ENCODE measurements at regions not wholly inside any gene's neighbourhood (a gene's known extent, or its start where the extent isn't known, plus 50 kb on each side); places are given as distances from the start of the nearest gene placed in this dataset.

GRCh38 chr6:76708641-76709331 is 636.3 kb upstream of the IMPG1 start:
- H3K4me1 ChIP-seq (ENCODE audit: control insufficient read depth in 3 of 3, insufficient read depth in 2 of 3, low read depth in 1 of 3, low read length in 2 of 3) = no peaks in the 10 kb centered on the region
- no peak overlapping the region for H3K4me3 ChIP-seq (ENCODE audit: low read depth in 1 of 3, low read length in 3 of 3)
- DNase-seq (no peak), FAIRE-seq (no peak)
- 86 to 88% (median 87%) methylated on average over 5 of the region's 5 CpGs for WGBS, 3 donors
- no peaks in the 10 kb centered on the region for H3K9me3 ChIP-seq (ENCODE audit: control insufficient read depth in 2 of 2, insufficient read depth in 1 of 2, low read depth in 1 of 2, low read length in 1 of 2)
- H3K27ac ChIP-seq (ENCODE audit: low read depth in 1 of 3, low read length in 2 of 3) = no peak overlapping the region
- H3K36me3 ChIP-seq (ENCODE audit: control insufficient read depth in 3 of 3, insufficient read depth in 2 of 3, low read depth in 1 of 3, low read length in 3 of 3) = no peaks in the 10 kb centered on the region
- H3K27me3 ChIP-seq (ENCODE audit: control insufficient read depth in 3 of 3, insufficient read depth in 3 of 3, low read length in 3 of 3) = no peaks in the 10 kb centered on the region

- H3K4me1 ChIP-seq (ENCODE audit: control insufficient read depth in 3 of 3, insufficient read depth in 2 of 3, low read depth in 1 of 3, low read length in 2 of 3) = no peaks in the 10 kb centered on the region
- FAIRE-seq (no peak), DNase-seq (peak in 1 of 2 donors; percentile 25)
- H3K9me3 ChIP-seq (ENCODE audit: control insufficient read depth in 2 of 2, insufficient read depth in 1 of 2, low read depth in 1 of 2, low read length in 1 of 2) = no peaks in the 10 kb centered on the region
- H3K4me3 ChIP-seq (ENCODE audit: low read depth in 1 of 3, low read length in 3 of 3) = no peak overlapping the region
- no peak overlapping the region for H3K27ac ChIP-seq (ENCODE audit: low read depth in 1 of 3, low read length in 2 of 3)
- H3K27me3 ChIP-seq (ENCODE audit: control insufficient read depth in 3 of 3, insufficient read depth in 3 of 3, low read length in 3 of 3) = no peaks in the 10 kb centered on the region
- no peaks in the 10 kb centered on the region for H3K36me3 ChIP-seq (ENCODE audit: control insufficient read depth in 3 of 3, insufficient read depth in 2 of 3, low read depth in 1 of 3, low read length in 3 of 3)
Observed at GRCh38 chr6:76707630-76708029, 635.2 kb upstream of the IMPG1 start.

- no peaks in the 10 kb centered on the region for H3K9me3 ChIP-seq (ENCODE audit: control insufficient read depth in 2 of 2, insufficient read depth in 1 of 2, low read depth in 1 of 2, low read length in 1 of 2)
- no peaks in the 10 kb centered on the region for H3K4me1 ChIP-seq (ENCODE audit: control insufficient read depth in 3 of 3, insufficient read depth in 2 of 3, low read depth in 1 of 3, low read length in 2 of 3)
- FAIRE-seq (no peak), DNase-seq (no peak)
- no peaks in the 10 kb centered on the region for H3K36me3 ChIP-seq (ENCODE audit: control insufficient read depth in 3 of 3, insufficient read depth in 2 of 3, low read depth in 1 of 3, low read length in 3 of 3)
- H3K27ac ChIP-seq (ENCODE audit: low read depth in 1 of 3, low read length in 2 of 3) = no peak overlapping the region
- H3K27me3 ChIP-seq (ENCODE audit: control insufficient read depth in 3 of 3, insufficient read depth in 3 of 3, low read length in 3 of 3) = no peaks in the 10 kb centered on the region
- H3K4me3 ChIP-seq (ENCODE audit: low read depth in 1 of 3, low read length in 3 of 3) = no peak overlapping the region
- 50 to 74% (median 65%) methylated on average over 1 of the region's 1 CpG for WGBS, 3 donors
Observed at GRCh38 chr6:76706631-76707030, 634.2 kb upstream of the IMPG1 start.

GRCh38 chr6:76706086-76706485 is 633.6 kb upstream of the IMPG1 start:
- Histone ChIP-seq H3K4me3 (ENCODE audit: low read depth in 1 of 3, low read length in 3 of 3) (no peak overlapping the region), H3K36me3 (ENCODE audit: control insufficient read depth in 3 of 3, insufficient read depth in 2 of 3, low read depth in 1 of 3, low read length in 3 of 3) (no peaks in the 10 kb centered on the region), H3K4me1 (ENCODE audit: control insufficient read depth in 3 of 3, insufficient read depth in 2 of 3, low read depth in 1 of 3, low read length in 2 of 3) (no peaks in the 10 kb centered on the region), H3K27me3 (ENCODE audit: control insufficient read depth in 3 of 3, insufficient read depth in 3 of 3, low read length in 3 of 3) (no peaks in the 10 kb centered on the region), H3K9me3 (ENCODE audit: control insufficient read depth in 2 of 2, insufficient read depth in 1 of 2, low read depth in 1 of 2, low read length in 1 of 2) (no peaks in the 10 kb centered on the region), H3K27ac (ENCODE audit: low read depth in 1 of 3, low read length in 2 of 3) (no peak overlapping the region)
- FAIRE-seq (no peak), DNase-seq (no peak)
- WGBS, 3 donors = 69 to 84% (median 75%) methylated on average over 2 of the region's 2 CpGs

- 84 to 94% (median 86%) methylated on average over 1 of the region's 1 CpG for WGBS, 3 donors
- FAIRE-seq = no peak
Observed at GRCh38 chr6:76703786-76704185, 631.3 kb upstream of the IMPG1 start.

GRCh38 chr6:76703285-76703684 is 630.8 kb upstream of the IMPG1 start:
- Histone ChIP-seq H3K4me1 (ENCODE audit: control insufficient read depth in 3 of 3, insufficient read depth in 2 of 3, low read depth in 1 of 3, low read length in 2 of 3) (no peaks in the 10 kb centered on the region), H3K27ac (ENCODE audit: low read depth in 1 of 3, low read length in 2 of 3) (no peak overlapping the region), H3K36me3 (ENCODE audit: control insufficient read depth in 3 of 3, insufficient read depth in 2 of 3, low read depth in 1 of 3, low read length in 3 of 3) (no peaks in the 10 kb centered on the region), H3K4me3 (ENCODE audit: low read depth in 1 of 3, low read length in 3 of 3) (no peak overlapping the region), H3K9me3 (ENCODE audit: control insufficient read depth in 2 of 2, insufficient read depth in 1 of 2, low read depth in 1 of 2, low read length in 1 of 2) (no peaks in the 10 kb centered on the region), H3K27me3 (ENCODE audit: control insufficient read depth in 3 of 3, insufficient read depth in 3 of 3, low read length in 3 of 3) (no peaks in the 10 kb centered on the region)
- WGBS, 3 donors = 94 to 98% (median 96%) methylated on average over 2 of the region's 2 CpGs
- no peak for FAIRE-seq
- no peak for DNase-seq

More at GRCh38 chr6:76703786-76704185, 631.3 kb upstream of the IMPG1 start:
- DNase-seq = no peak
- Histone ChIP-seq H3K27ac (ENCODE audit: low read depth in 1 of 3, low read length in 2 of 3) (no peak overlapping the region), H3K4me1 (ENCODE audit: control insufficient read depth in 3 of 3, insufficient read depth in 2 of 3, low read depth in 1 of 3, low read length in 2 of 3) (no peaks in the 10 kb centered on the region), H3K9me3 (ENCODE audit: control insufficient read depth in 2 of 2, insufficient read depth in 1 of 2, low read depth in 1 of 2, low read length in 1 of 2) (no peaks in the 10 kb centered on the region), H3K36me3 (ENCODE audit: control insufficient read depth in 3 of 3, insufficient read depth in 2 of 3, low read depth in 1 of 3, low read length in 3 of 3) (no peaks in the 10 kb centered on the region), H3K27me3 (ENCODE audit: control insufficient read depth in 3 of 3, insufficient read depth in 3 of 3, low read length in 3 of 3) (no peaks in the 10 kb centered on the region), H3K4me3 (ENCODE audit: low read depth in 1 of 3, low read length in 3 of 3) (no peak overlapping the region)

GRCh38 chr6:76702187-76702586 is 629.7 kb upstream of the IMPG1 start:
- Histone ChIP-seq H3K36me3 (ENCODE audit: control insufficient read depth in 3 of 3, insufficient read depth in 2 of 3, low read depth in 1 of 3, low read length in 3 of 3) (no peaks in the 10 kb centered on the region), H3K4me3 (ENCODE audit: low read depth in 1 of 3, low read length in 3 of 3) (no peak overlapping the region), H3K4me1 (ENCODE audit: control insufficient read depth in 3 of 3, insufficient read depth in 2 of 3, low read depth in 1 of 3, low read length in 2 of 3) (peaks cover 0 to 3% (median 0%) of the 10 kb centered on the region in 3 donors), H3K27me3 (ENCODE audit: control insufficient read depth in 3 of 3, insufficient read depth in 3 of 3, low read length in 3 of 3) (no peaks in the 10 kb centered on the region), H3K9me3 (ENCODE audit: control insufficient read depth in 2 of 2, insufficient read depth in 1 of 2, low read depth in 1 of 2, low read length in 1 of 2) (no peaks in the 10 kb centered on the region), H3K27ac (ENCODE audit: low read depth in 1 of 3, low read length in 2 of 3) (no peak overlapping the region)
- 37 to 85% (median 84%) methylated on average over 1 of the region's 1 CpG for WGBS, 3 donors
- FAIRE-seq (no peak), DNase-seq (peak; percentile 30 to 35)

- Histone ChIP-seq H3K4me1 (ENCODE audit: control insufficient read depth in 3 of 3, insufficient read depth in 2 of 3, low read depth in 1 of 3, low read length in 2 of 3) (peaks cover 0 to 3% (median 0%) of the 10 kb centered on the region in 3 donors), H3K4me3 (ENCODE audit: low read depth in 1 of 3, low read length in 3 of 3) (no peak overlapping the region), H3K27ac (ENCODE audit: low read depth in 1 of 3, low read length in 2 of 3) (no peak overlapping the region), H3K27me3 (ENCODE audit: control insufficient read depth in 3 of 3, insufficient read depth in 3 of 3, low read length in 3 of 3) (no peaks in the 10 kb centered on the region), H3K9me3 (ENCODE audit: control insufficient read depth in 2 of 2, insufficient read depth in 1 of 2, low read depth in 1 of 2, low read length in 1 of 2) (no peaks in the 10 kb centered on the region), H3K36me3 (ENCODE audit: control insufficient read depth in 3 of 3, insufficient read depth in 2 of 3, low read depth in 1 of 3, low read length in 3 of 3) (no peaks in the 10 kb centered on the region)
- no peak for DNase-seq
- no peak for FAIRE-seq
- 46 to 72% (median 49%) methylated on average over 3 of the region's 3 CpGs for WGBS, 3 donors
Observed at GRCh38 chr6:76701610-76702009, 629.1 kb upstream of the IMPG1 start.

GRCh38 chr6:76697585-76697984 is 625.1 kb upstream of the IMPG1 start:
- H3K4me1 ChIP-seq (ENCODE audit: control insufficient read depth in 3 of 3, insufficient read depth in 2 of 3, low read depth in 1 of 3, low read length in 2 of 3) = peaks cover 0 to 3% (median 0%) of the 10 kb centered on the region in 3 donors
- FAIRE-seq (no peak), DNase-seq (peak in 1 of 2 donors; percentile 25)
- H3K27ac ChIP-seq (ENCODE audit: low read depth in 1 of 3, low read length in 2 of 3) = no peak overlapping the region
- H3K27me3 ChIP-seq (ENCODE audit: control insufficient read depth in 3 of 3, insufficient read depth in 3 of 3, low read length in 3 of 3) = no peaks in the 10 kb centered on the region
- no peak overlapping the region for H3K4me3 ChIP-seq (ENCODE audit: low read depth in 1 of 3, low read length in 3 of 3)
- no peaks in the 10 kb centered on the region for H3K9me3 ChIP-seq (ENCODE audit: control insufficient read depth in 2 of 2, insufficient read depth in 1 of 2, low read depth in 1 of 2, low read length in 1 of 2)
- 39 to 49% (median 47%) methylated on average over 2 of the region's 2 CpGs for WGBS, 3 donors
- H3K36me3 ChIP-seq (ENCODE audit: control insufficient read depth in 3 of 3, insufficient read depth in 2 of 3, low read depth in 1 of 3, low read length in 3 of 3) = no peaks in the 10 kb centered on the region
